ENCODE measurements at regions not wholly inside any gene's neighbourhood (a gene's known extent, or its start where the extent isn't known, plus 50 kb on each side); places are given as distances from the start of the nearest gene placed in this dataset.
A peak's percentile ranks its signal among the peaks of the same experiment; 100 is the strongest.

GRCh38 chr10:28971255-28971654 lies 293.9 kb downstream of the BAMBI start:
- Histone ChIP-seq H3K4me1 (ENCODE audit: control insufficient read depth, insufficient read depth, low read length) (peaks cover under 1% of the 10 kb centered on the region; the same call in 1 of the 2 replicates), H3K27ac (ENCODE audit: extremely low read depth, low read depth, low read length) (no peak overlapping the region), H3K4me3 (ENCODE audit: low read depth, low read length) (no peak overlapping the region), H3K9me3 (ENCODE audit: control insufficient read depth, insufficient read depth, low read depth, low read length) (no peaks in the 10 kb centered on the region), H3K36me3 (ENCODE audit: control insufficient read depth in 2 of 2, insufficient read depth in 1 of 2, low read length in 2 of 2) (no peaks in the 10 kb centered on the region)
- TF ChIP-seq SP7 (tag by site-specific recombination; IDR thresholded peaks at IDR 0.05), result peak; percentile 98
- TF ChIP-seq ZNF169 (tag by site-specific recombination; IDR thresholded peaks at IDR 0.05), result no peak
- ChIA-PET POLR2A (no interaction called here), CTCF (interaction anchor here (0.7 to 1.1 kb wide), 2 partner anchors 135 to 307 kb away, joined by 4 to 5 read pairs; no protein-coding TSS in a partner anchor)

GRCh38 chr10:28971764-28972163 lies 294.4 kb downstream of the BAMBI start:
- no peak overlapping the region for H3K27ac ChIP-seq (ENCODE audit: extremely low read depth, low read depth, low read length)
- H3K4me1 ChIP-seq (ENCODE audit: control insufficient read depth, insufficient read depth, low read length), result peaks cover 4% of the 10 kb centered on the region
- no peaks in the 10 kb centered on the region for H3K9me3 ChIP-seq (ENCODE audit: control insufficient read depth, insufficient read depth, low read depth, low read length)
- CTCF ChIA-PET, result interaction anchor here (0.6 to 1.1 kb wide), 4 partner anchors 19 to 307 kb away, joined by 3 to 5 read pairs (median 4); no protein-coding TSS in a partner anchor
- POLR2A ChIA-PET, result no interaction called here
- no peak for TF ChIP-seq ZNF148 (tag by site-specific recombination; IDR thresholded peaks at IDR 0.05; ENCODE audit: borderline replicate concordance)
- TF ChIP-seq ZNF362 (tag by site-specific recombination; IDR thresholded peaks at IDR 0.05), result no peak
- no peak for TF ChIP-seq SCRT1 (tag by site-specific recombination; IDR thresholded peaks at IDR 0.05; ENCODE audit: borderline replicate concordance)
- no peak for TF ChIP-seq ZNF311 (tag by site-specific recombination; IDR thresholded peaks at IDR 0.05; ENCODE audit: borderline replicate concordance)
- TF ChIP-seq CTCF (tag by site-specific recombination; IDR thresholded peaks at IDR 0.05), result no peak
- TF ChIP-seq ZFP37 (tag by site-specific recombination; IDR thresholded peaks at IDR 0.05), result no peak
- TF ChIP-seq ZNF558 (tag by site-specific recombination; IDR thresholded peaks at IDR 0.05), result no peak
- no peak for TF ChIP-seq ZSCAN16 (tag by site-specific recombination; IDR thresholded peaks at IDR 0.05)
- no peak for TF ChIP-seq ZNF777 (tag by site-specific recombination; IDR thresholded peaks at IDR 0.05; ENCODE audit: borderline replicate concordance)
- TF ChIP-seq ZNF555 (tag by site-specific recombination; conservative IDR thresholded peaks at IDR 0.05), result no peak
- TF ChIP-seq ZNF660 (tag by site-specific recombination; IDR thresholded peaks at IDR 0.05), result no peak
- no peak for TF ChIP-seq ZNF645 (tag by site-specific recombination; IDR thresholded peaks at IDR 0.05)
- no peak for TF ChIP-seq BCL6B (tag by site-specific recombination; IDR thresholded peaks at IDR 0.05)
- no peaks in the 10 kb centered on the region for H3K36me3 ChIP-seq (ENCODE audit: control insufficient read depth in 2 of 2, insufficient read depth in 1 of 2, low read length in 2 of 2)
- no peak overlapping the region for H3K4me3 ChIP-seq (ENCODE audit: low read depth, low read length)
